GM18499 (cell line): ENCODE measurements at regions not wholly inside any gene's neighbourhood (a gene's known extent, or its start where the extent isn't known, plus 50 kb on each side); places are given as distances from the start of the nearest gene placed in this dataset.

Source experiments
- ATAC-seq: cut with Tn5 transposase; IDR thresholded peaks from one replicate; pipeline ENCODE4 v1.9.1; 2021; ENCODE audit warnings: moderate number of reproducible peaks; ENCODE audit not compliant: insufficient read depth, unreplicated experiment

DNA sequence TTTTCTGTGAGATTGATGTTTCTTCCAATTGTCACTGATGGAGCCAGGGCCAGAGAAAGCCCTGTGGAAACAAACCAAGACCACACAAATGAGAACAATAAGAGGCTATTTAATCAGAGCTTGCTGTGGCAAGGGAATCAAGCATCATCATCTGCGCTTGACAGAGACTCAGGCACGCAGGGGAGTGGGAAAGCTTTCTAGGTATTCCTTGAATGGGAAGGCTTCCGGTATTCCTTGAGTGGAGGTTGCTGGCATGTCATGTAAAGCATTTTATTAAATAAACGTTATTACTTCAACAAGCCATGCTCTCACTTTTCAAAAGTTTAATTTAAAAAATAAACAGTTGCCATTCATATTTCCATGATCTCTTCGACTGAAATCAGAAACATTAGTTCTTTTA is 194.6 kb upstream of the SYT4 start:
- ATAC-seq, result no peak

DNA sequence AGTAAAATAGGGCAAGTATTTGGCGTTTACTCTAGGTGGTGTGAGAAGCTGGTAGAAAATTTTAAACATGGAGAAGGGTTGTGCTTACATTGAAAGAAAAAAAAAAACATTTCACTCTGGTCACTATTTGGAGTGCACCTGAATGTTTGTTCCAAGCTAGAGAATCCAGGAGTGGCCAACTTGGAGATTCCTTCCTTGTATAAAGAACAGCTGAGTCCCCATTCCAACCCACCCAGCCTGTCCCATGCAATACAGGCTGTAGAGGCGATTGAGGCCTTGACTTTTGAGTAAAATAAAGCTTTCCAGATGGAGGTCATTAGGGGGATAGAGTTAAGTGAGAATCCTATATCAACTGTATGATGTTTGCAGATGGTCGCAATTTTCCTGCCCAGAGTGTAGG is 203.8 kb upstream of the SYT4 start:
- no peak for ATAC-seq

DNA sequence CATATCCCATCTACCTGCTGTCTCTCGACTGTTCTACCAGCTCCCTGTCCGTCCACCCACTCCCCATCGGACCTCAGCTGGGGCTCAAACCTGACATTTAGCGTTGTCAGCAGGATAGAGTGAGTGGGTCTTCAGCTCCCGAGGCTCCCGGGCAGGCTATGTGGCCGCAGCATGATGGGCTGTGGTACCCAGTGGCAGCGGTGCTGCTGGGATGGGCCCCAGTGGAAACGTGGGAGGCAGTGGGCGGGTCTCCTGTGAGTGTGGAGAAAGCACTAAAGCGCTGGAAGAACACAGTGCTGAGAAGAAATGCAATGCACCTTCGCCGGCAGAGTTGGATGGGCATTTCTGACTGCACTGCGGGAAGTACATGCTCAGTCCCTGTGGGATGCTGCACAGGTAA is 204.8 kb upstream of the SYT4 start:
- ATAC-seq, result no peak

DNA sequence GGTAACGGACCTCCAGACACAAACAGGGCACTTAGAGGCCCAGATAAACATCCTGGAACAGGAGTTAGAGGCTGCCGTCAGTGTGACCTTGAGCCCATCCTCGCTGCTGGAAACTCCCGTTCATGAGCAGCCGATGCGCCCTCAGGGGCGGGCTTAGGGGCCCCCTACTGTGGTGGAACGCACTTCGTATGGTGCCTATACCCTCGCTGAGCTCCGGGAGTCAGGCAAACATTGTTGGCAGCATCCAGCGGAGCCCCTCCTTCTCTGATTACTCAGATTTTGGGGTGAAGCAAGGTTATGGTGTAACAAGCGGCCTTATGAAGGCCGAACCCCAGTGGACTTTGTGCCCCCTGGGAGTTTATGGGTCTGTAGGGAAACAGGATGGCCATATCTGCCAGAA is 205.3 kb upstream of the SYT4 start:
- no peak for ATAC-seq

DNA sequence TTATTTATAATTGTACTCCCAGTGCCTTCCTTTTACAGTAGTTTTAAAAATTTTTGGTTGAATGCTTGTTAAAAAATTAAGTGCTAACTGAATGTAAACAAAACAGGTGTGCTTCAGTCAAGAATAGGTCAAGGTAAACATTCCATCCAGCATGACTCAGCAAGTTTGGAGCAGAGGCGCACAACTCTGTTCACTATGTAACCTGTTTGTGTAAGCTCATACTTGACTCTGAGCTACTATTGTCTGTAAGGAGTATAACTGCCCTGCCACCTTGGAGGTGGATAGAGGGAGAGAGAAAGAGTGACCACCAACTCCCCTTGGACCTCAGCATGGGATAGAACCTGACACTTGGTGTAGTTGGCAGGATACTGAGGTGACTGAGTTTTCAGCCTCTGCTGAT is 207.4 kb upstream of the SYT4 start:
- ATAC-seq, result no peak

DNA sequence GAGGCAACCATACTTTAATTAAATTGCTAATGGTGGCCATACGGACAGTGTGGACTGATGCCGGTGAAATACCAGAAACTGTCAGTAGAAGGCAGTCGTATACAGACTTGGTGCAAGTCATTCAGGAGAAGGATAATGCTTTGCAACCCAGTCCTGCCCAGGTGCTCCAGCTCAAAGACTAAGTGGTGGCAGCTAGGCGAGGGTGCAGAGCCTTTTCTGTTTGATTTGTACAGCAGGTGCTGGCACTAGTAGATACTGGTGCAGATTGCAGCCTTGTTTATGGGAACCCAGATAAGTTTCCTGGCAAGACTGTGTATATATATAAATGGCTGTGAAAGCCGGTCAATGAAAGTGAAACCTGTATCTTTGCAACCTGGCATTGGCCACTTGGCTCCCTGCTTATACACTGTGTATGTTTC is 208.3 kb upstream of the SYT4 start:
- no peak for ATAC-seq

DNA sequence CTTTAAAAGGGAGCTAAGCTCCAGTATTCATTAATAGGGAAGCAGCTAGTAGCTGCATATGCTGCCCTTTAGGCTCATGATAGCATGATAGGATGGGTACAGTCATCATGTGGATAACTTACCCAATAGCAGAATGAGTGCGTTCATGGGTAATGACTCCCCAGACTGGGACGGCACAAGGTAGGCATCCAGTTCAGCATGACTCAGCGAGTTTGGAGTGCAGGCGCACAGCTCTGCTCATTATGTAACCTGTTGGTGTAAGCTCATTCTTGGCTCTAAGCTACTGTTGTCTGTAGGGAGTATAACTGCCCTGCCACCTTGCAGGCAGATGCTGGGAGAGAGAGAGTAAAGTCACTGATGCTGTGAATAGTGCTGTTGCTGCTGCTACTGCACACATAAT is 209.2 kb upstream of the SYT4 start:
- ATAC-seq, result no peak

DNA sequence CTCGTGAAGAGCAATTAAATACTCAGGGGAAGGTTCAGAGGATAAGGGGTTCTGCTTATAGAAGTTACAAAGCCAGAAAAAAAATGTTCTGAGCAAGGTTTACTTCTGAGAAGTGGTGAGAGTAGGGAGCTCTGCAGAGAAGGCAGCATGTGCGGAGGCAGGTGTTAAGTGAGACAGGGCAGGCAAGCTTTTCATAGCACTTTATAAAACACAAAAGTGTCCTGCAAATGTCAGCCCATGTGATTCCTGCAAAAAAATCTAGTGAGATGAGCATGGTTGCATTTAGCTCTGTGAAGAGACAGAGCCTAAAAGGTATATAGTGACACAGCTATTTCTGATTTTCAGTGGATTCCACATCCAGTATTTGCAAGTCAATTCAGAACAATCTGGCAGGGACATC is 223.8 kb upstream of the SYT4 start:
- ATAC-seq, result no peak

DNA sequence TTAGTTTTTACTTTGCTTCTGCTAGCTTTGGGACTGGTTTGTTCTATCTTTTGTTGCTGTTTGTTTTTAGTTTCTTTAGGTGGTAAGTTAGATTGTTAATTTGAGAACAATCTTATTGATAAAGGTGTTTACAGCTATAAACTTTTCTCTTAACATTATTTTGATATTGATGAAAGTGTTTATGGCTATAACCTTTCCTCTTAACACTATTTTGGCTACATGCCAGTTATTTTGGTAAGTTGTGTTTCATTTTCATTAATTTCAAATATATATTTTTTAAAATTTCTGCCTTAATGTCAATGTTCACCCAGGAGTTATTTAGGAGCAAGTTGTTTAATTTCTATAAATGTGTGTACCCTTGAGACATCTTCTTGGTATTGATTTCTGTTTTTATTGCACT is 229.6 kb upstream of the SYT4 start:
- ATAC-seq, result no peak

DNA sequence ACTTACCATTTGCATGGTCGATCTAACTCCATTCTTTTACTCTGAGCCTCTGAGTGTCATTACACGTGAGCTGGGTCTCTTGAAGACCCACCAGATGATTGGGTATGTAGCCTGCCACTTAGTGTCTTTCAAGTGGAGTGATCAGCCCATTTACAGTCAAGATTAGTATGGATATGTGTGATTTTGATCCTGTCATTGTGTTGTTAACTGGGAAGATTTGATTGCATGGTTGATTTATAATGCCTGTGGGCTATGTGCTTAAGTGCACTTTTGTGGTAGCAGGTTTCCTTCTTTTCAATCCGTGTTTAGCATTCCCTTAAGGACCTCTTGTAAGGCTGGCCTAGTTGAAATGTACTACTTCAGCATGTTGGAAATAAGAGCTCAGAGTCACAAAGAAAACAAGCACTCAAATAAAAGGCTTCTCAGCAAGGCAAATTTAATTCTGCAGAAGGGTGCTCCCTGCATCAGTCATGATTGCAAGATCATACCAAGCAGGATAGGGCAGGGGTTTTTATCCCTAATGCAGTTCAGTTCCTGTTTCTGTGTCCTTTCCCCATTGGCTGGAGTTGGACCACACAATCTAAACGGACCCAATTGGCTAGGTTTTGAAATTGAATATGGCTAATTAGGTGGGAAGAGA is 230.7 kb upstream of the SYT4 start:
- no peak for ATAC-seq

DNA sequence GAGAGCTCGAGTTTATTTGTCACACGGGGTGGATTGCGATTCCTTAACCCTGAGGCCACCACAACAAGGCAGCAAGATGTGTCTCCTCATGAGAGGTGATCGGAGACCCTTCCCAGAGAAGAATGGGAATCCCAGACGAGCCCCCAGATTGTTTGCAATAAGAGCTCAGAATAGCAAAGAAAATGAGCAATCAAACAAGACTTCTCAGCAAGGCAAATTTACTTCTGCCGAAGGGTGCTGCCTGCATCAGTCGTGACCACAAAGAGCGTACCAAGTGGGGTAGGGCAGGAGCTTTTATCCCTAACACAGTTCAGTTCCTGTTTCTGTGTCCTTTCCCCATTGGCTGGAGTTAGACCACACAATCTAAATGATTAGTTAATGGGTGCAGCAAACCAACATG is 237.5 kb upstream of the SYT4 start:
- no peak for ATAC-seq

DNA sequence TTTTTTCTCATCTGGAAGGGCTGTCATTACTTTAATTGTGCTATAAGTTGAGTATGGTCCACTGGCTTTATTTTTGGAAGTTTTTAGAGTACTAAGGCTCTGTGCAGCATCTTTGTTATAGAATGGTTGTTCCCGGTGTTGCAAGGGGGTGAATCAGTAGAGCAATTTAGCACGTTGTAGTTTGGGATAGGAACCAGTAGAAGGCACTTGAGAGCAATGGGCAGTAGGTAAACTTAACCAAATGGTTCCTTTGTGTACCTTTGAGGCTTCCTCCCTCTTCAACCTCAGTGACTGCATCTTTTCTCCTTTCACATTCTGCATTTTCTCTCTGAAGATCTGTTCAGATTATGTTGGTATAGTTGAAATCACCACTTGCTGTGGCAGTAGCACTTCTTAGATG is 238.2 kb upstream of the SYT4 start:
- no peak for ATAC-seq

DNA sequence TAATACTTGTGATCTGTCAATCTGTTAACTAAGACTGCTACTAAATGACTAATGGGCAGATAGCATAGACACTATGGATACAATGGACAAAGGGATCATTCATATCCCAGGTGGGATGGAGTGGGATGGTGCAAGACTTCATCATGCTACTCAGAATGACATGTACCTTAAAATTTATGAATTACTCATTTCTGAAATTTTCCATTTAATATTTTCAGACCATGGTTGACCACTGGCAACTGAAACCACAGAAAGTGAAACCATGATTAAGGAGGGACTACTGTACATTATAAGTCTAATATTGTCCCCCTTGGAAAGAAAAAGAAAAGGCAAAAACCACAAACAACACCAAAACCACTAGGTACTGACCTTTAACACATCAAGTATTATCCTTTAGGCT is 247.0 kb upstream of the SYT4 start:
- no peak for ATAC-seq

DNA sequence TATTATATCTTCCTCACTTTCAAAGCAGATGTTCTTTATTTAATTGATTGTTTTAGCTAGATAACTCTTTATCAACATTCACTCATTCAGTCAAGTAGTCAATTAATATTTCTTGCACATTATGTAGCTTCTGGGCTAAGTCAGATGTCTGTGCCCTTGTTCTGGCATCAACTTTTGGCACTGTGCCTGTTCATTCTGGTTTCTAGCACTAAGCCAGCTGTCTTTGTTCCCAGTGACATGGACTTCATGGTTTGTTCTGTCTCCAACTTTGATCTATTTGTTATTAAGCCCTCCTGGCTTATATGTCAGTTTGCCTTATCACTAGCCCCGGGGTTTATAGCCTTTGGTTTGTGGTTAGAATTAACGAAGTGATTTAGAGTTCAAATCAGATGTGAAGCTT is 247.9 kb upstream of the SYT4 start:
- no peak for ATAC-seq

DNA sequence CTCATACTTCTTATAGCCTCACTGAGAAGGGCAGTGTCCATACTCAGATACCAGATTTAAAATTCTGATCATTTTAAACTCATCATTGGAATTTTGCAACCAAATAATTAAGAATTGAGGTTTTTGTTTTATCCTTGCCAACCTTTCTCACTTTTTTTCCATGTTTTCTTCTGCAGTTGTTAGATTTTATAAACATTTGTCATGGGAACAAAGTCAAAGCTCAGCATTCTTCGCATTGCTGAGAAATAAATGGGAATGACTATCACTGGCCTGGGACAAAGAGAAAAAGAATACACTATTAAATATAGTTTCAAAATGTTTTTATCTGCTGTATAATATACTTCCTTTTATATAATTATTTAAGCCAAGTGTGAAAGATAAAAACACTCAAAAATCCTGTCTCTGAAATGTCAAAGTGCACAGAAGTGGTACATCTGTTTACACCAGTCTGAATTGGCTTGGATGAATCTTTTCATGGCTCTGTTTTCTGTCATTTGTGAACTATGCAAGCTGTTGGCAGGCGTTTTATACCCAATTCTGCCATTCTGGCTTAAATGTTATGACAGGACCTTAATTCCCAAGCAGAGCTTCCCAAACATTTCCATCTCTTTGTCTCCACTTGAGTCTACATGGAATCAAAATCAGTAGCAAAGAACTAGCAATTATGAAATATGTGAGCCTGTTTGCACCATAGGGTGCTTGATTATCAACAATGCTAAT is 249.3 kb upstream of the SYT4 start:
- no peak for ATAC-seq

DNA sequence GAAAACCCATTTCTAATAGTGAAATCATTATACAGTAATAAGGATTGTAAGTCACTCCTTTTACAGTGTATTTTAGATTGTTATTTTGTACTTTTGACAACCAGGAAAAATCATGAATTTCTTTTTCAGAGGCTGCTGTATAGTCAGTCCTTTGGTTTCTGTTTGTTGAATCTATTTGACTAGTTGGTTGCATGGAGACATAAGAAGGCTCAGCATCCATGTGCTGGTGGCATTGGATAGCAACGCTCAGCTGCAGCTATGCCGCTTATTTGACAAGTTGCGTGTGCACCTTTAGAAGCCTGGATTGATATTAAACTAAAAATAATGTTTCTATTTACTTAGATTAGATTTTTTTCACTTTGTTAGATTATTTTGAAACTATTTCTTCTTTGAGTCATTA is 254.1 kb upstream of the SYT4 start:
- ATAC-seq, result no peak

DNA sequence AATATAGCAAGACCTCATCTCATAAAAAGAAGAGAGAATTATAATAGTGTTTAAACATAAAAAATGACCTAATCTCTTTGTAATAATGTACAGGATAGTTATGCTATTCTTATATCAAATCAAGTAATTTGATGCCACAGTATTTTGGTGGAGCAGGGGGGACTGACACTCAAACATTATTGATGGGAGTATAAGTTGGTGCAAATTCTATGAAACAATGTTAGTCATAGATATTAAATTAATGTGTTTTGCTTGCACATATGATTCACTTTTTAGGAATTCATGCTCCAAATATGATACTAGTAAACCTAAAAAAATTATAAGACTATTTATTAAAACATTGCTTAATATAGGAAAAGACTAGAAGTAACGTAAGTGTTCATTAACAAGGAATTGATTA is 256.1 kb upstream of the SYT4 start:
- ATAC-seq, result no peak

DNA sequence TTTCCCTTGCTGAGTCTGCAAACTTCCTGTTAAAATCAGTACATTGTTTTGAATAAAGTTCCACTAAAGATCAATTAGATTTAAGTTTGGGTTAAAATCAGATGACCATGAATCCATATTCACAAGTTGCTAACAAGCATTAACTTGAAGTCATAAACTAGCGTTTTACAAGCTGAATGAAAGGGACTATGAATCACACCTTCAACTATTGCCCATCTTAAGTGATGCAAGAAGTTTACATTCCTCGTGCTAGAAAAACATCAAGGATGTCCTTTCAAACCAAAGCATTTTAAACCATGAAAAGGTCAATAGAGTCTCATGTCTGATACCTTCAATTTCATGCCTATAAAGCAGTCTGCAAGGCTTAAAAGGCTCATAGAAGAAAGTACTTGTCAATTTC is 257.2 kb upstream of the SYT4 start:
- ATAC-seq, result no peak

DNA sequence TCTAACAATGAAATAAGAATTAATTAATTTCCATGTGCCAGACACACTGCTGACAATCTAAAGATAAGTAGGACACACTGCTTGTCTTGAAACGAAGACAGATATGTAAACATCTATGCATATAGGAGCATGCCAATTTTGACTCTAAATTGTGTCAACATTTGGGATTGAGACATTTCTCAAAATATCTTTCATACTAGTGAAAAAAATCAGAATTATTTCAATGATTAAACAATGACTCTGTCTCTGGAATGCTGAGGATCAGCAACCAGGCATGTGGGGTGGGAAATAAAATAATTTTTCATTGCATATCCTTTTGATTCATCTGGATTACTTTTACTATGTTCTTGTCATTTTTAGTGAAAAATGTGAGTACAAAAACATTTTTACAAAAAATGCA is 262.6 kb upstream of the SYT4 start:
- ATAC-seq, result no peak

DNA sequence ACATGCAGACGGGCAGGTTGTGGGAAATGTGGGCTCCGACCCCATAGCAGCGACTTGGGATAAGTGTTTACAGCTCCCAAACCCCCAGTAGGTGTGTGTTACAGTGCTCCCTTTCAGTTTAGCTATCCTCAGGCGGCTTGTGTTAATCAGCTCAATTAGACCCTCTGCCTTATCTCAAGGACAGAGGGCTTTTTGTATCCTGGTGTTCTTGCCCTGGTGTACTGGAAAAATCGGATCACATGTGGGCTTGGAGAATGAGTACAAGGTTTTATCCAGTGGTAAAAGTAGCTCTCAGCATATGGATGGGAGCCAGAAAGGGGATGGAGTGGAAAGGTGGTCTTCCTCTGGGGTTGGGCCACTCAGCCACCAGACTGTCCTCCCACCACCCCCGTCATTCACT is 264.7 kb upstream of the SYT4 start:
- no peak for ATAC-seq

DNA sequence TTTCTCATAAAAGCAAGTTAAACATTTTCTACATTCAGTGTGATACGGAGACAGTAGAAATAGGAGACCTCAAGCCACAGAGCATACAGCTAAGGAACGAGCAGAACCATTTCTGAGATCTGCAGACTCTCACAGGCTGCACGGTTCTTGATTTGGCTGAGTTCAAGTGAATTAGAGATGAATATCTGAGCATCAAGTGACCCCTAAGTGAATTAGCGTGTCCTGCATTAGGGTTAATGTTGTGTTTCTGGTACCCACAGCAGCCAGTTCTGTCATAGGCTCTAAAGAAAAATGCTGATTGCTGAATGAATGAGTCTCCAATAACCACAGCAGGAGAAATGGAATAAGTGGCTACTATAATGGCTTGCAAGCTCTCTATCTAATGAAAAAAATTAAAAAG is 265.9 kb upstream of the SYT4 start:
- no peak for ATAC-seq

DNA sequence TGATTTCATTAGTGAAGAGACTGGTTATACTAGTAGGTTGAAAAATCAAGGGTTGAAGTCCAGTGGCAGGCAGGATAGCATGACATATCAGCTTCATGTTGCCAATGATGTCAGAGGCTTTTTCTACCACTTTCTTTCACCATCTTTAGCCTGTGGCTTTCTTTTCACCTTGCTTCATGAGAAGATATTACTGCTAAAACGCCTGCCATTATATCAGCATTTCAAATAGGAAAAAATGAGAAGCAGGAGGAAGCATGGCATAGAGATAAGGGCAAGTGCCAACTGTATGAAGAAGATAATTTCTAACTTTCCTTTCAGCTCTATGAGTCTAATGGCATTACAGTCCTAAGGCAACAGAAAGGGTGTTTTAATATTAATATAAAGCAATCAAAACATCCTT is 270.2 kb upstream of the SYT4 start:
- no peak for ATAC-seq
